ENCODE measurements at regions not wholly inside any gene's neighbourhood (a gene's known extent, or its start where the extent isn't known, plus 50 kb on each side); places are given as distances from the start of the nearest gene placed in this dataset.

DNA sequence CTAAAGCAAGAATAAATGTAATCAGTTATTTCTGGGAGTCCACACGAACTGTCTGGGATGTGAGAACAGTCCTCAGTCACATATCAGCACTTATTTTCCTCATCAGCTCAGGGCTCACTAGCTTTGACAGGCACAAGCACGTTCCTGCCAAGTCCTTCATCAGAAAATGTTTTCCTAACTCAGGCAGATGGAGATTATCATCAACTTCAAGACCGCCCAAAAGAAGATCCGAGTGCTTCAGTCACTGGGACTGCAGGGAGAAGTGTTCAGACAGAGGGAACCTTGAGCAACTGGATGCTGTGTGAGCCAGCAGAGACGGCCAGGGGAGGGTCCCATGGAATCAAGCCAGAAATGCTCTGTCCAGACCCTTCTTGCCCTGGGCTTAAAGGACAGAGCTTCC, 189.4 kb downstream of the NXNL2 start:
- peaks cover 3% of the 10 kb centered on the region for H3K4me1 ChIP-seq (ENCODE audit: control insufficient read depth, extremely low read depth, insufficient read depth, low read length)
- DNase-seq (ENCODE audit: low read depth, low spot score), result no peak
- peak overlapping the region; percentile 58 for H2AFZ ChIP-seq (ENCODE audit: low read depth, low read length)
- H3K9me3 ChIP-seq (replicated peaks; ENCODE audit: control insufficient read depth, insufficient read depth, low read length), result no peaks in the 10 kb centered on the region
- dilution Hi-C loops (cut with MboI; ENCODE audit: extremely low pct_ligation_motif_present, low sequenced_read_pairs) (no loop called here), intact Hi-C loops (cut with micrococcal nuclease) (loop anchor here (5.0 to 10.0 kb wide), 2 partner anchors 132 to 150 kb away; no protein-coding TSS in a partner anchor)
- no peaks in the 10 kb centered on the region for H3K9me1 ChIP-seq (replicated peaks; ENCODE audit: control insufficient read depth, extremely low read depth, insufficient read depth, low read length)
- CTCF ChIA-PET, result no interaction called here
- H3K36me3 ChIP-seq (ENCODE audit: control insufficient read depth in 2 of 2, extremely low read depth in 1 of 2, insufficient read depth in 2 of 2, low read length in 2 of 2), result no peaks in the 10 kb centered on the region
- POLR2A ChIA-PET, result no interaction called here
- no peaks in the 10 kb centered on the region for H4K20me1 ChIP-seq (replicated peaks; ENCODE audit: control insufficient read depth, extremely low read depth, insufficient read depth, low read length)
- H3K79me2 ChIP-seq (ENCODE audit: control insufficient read depth, insufficient read depth, low read length), result no peaks in the 10 kb centered on the region
- no TSS peak for BruUV-seq (replicated peaks)
- TF ChIP-seq POLR2A (IDR thresholded peaks at IDR 0.05; ENCODE audit: low read depth, low read length) (no peak), POLR2AphosphoS5 (IDR thresholded peaks at IDR 0.05; ENCODE audit: insufficient read depth, low read depth, low read length) (no peak), FOS (IDR thresholded peaks at IDR 0.05; ENCODE audit: borderline replicate concordance, insufficient read depth, low read length) (no peak), JUN (IDR thresholded peaks at IDR 0.05; ENCODE audit: borderline replicate concordance, insufficient read depth, insufficient read length, low read depth) (no peak), GATA2 (IDR thresholded peaks at IDR 0.05; ENCODE audit: insufficient read depth, insufficient read length, low read depth, low read length) (no peak), EZH2 (IDR thresholded peaks at IDR 0.05; ENCODE audit: borderline replicate concordance, low read depth, low read length, severe bottlenecking) (no peak), MYC (IDR thresholded peaks at IDR 0.05; ENCODE audit: low read depth, low read length) (no peak)
- TF ChIP-seq, protein P1, sequence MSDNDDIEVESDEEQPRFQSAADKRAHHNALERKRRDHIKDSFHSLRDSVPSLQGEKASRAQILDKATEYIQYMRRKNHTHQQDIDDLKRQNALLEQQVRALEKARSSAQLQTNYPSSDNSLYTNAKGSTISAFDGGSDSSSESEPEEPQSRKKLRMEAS (IDR thresholded peaks at IDR 0.05; ENCODE audit: insufficient read depth, insufficient read length), result no peak
- TF ChIP-seq, protein P2, sequence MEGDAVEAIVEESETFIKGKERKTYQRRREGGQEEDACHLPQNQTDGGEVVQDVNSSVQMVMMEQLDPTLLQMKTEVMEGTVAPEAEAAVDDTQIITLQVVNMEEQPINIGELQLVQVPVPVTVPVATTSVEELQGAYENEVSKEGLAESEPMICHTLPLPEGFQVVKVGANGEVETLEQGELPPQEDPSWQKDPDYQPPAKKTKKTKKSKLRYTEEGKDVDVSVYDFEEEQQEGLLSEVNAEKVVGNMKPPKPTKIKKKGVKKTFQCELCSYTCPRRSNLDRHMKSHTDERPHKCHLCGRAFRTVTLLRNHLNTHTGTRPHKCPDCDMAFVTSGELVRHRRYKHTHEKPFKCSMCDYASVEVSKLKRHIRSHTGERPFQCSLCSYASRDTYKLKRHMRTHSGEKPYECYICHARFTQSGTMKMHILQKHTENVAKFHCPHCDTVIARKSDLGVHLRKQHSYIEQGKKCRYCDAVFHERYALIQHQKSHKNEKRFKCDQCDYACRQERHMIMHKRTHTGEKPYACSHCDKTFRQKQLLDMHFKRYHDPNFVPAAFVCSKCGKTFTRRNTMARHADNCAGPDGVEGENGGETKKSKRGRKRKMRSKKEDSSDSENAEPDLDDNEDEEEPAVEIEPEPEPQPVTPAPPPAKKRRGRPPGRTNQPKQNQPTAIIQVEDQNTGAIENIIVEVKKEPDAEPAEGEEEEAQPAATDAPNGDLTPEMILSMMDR (IDR thresholded peaks at IDR 0.05; ENCODE audit: extremely low read depth in 1 of 2, insufficient read depth in 1 of 2, low read depth in 1 of 2, low read length in 2 of 2), result no peak
- no peak overlapping the region for H3K4me3 ChIP-seq (replicated peaks in 1 of 3; ENCODE audit: insufficient read depth in 1 of 3, low read depth in 1 of 3, low read length in 3 of 3)
- no peaks in the 10 kb centered on the region for H3K27me3 ChIP-seq (ENCODE audit: control insufficient read depth in 2 of 2, insufficient read depth in 2 of 2, low read length in 2 of 2)
- peak; percentile 59 for FAIRE-seq
- H3K27ac ChIP-seq (ENCODE audit: insufficient read depth, low read depth, low read length), result no peak overlapping the region
- no peak overlapping the region for H3K9ac ChIP-seq (replicated peaks; ENCODE audit: extremely low read depth, insufficient read depth, low read length)
- no peak overlapping the region for H3K4me2 ChIP-seq (ENCODE audit: insufficient read depth, low read length)

All from endothelial cell of umbilical vein (primary cell).